ENCODE measurements at regions not wholly inside any gene's neighbourhood (a gene's known extent, or its start where the extent isn't known, plus 50 kb on each side); places are given as distances from the start of the nearest gene placed in this dataset.
A peak's percentile ranks its signal among the peaks of the same experiment; 100 is the strongest.

GRCh38 chrX:20374900-20375438 is 108.3 kb upstream of the RPS6KA3 start:
- DNase-seq (ENCODE audit: low spot score), result peak; percentile 39

- DNase-seq (ENCODE audit: low spot score), result no peak
Observed at GRCh38 chrX:20374450-20374849, 107.7 kb upstream of the RPS6KA3 start.

GRCh38 chrX:20373063-20373462 is 106.4 kb upstream of the RPS6KA3 start:
- peak; percentile 37 for DNase-seq (ENCODE audit: low spot score)

- DNase-seq (ENCODE audit: low spot score), result peak; percentile 62
Observed at GRCh38 chrX:20372533-20372932, 105.8 kb upstream of the RPS6KA3 start.

- no peak for DNase-seq (ENCODE audit: low spot score)
Observed at GRCh38 chrX:20369468-20369867, 102.8 kb upstream of the RPS6KA3 start.

GRCh38 chrX:20364238-20364637 is 97.5 kb upstream of the RPS6KA3 start:
- no peak for DNase-seq (ENCODE audit: low spot score)

GRCh38 chrX:20363275-20363674 is 96.6 kb upstream of the RPS6KA3 start:
- no peak for DNase-seq (ENCODE audit: low spot score)

GRCh38 chrX:20362268-20363267 is 95.9 kb upstream of the RPS6KA3 start:
- peak; percentile 90 for DNase-seq (ENCODE audit: low spot score)

GRCh38 chrX:20361890-20362262 is 95.2 kb upstream of the RPS6KA3 start:
- peak; percentile 54 for DNase-seq (ENCODE audit: low spot score)

- no peak for DNase-seq (ENCODE audit: low spot score)
Observed at GRCh38 chrX:20361081-20361889, 94.6 kb upstream of the RPS6KA3 start.

GRCh38 chrX:20355187-20355586 is 88.5 kb upstream of the RPS6KA3 start:
- DNase-seq (ENCODE audit: low spot score), result no peak

- DNase-seq (ENCODE audit: low spot score), result no peak
Observed at GRCh38 chrX:20354505-20354904, 87.8 kb upstream of the RPS6KA3 start.

- DNase-seq (ENCODE audit: low spot score), result no peak
Observed at GRCh38 chrX:20352935-20353336, 86.2 kb upstream of the RPS6KA3 start.

- no peak for DNase-seq (ENCODE audit: low spot score)
Observed at GRCh38 chrX:20352504-20352903, 85.8 kb upstream of the RPS6KA3 start.

GRCh38 chrX:20350596-20350995 is 83.9 kb upstream of the RPS6KA3 start:
- DNase-seq (ENCODE audit: low spot score), result no peak

- DNase-seq (ENCODE audit: low spot score), result no peak
Observed at GRCh38 chrX:20348139-20348538, 81.4 kb upstream of the RPS6KA3 start.

- DNase-seq (ENCODE audit: low spot score), result no peak
Observed at GRCh38 chrX:20347481-20347880, 80.8 kb upstream of the RPS6KA3 start.

GRCh38 chrX:20333672-20334071 is 67.0 kb upstream of the RPS6KA3 start:
- no peak for DNase-seq (ENCODE audit: low spot score)

GRCh38 chrX:20330545-20330944 is 63.8 kb upstream of the RPS6KA3 start:
- DNase-seq (ENCODE audit: low spot score), result no peak

- no peak for DNase-seq (ENCODE audit: low spot score)
Observed at GRCh38 chrX:20329435-20329834, 62.7 kb upstream of the RPS6KA3 start.

- no peak for DNase-seq (ENCODE audit: low spot score)
Observed at GRCh38 chrX:20325786-20326388, 59.2 kb upstream of the RPS6KA3 start.

- no peak for DNase-seq (ENCODE audit: low spot score)
Observed at GRCh38 chrX:20322887-20323286, 56.2 kb upstream of the RPS6KA3 start.
